Endodermal cell (in vitro differentiated cells): ENCODE measurements at regions not wholly inside any gene's neighbourhood (a gene's known extent, or its start where the extent isn't known, plus 50 kb on each side); places are given as distances from the start of the nearest gene placed in this dataset.
A peak's percentile ranks its signal among the peaks of the same experiment; 100 is the strongest.
"Not testable (repeated sequence)": the region's sequence is repeated elsewhere in the genome, so short reads cannot be mapped to it uniquely, and the experiment has no call there.

Experiments
- DNase-seq: peaks from one replicate; pipeline ENCODE4 v3.0.0-alpha.2; 2017
- H3K27ac ChIP-seq: 2 replicates; pipeline ENCODE4 v1.5.1; 2013; ENCODE audit warnings: mild to moderate bottlenecking, low read depth, low read length, moderate library complexity
- H3K27me3 ChIP-seq: 2 replicates; pipeline ENCODE4 v1.6.1; 2013; ENCODE audit warnings: mild to moderate bottlenecking, low read length, moderate library complexity; ENCODE audit not compliant: insufficient read depth, control insufficient read depth, poor library complexity, severe bottlenecking
- H3K36me3 ChIP-seq: 2 replicates; pipeline ENCODE4 v1.7.0; 2013; ENCODE audit warnings: mild to moderate bottlenecking, low read length, moderate library complexity; ENCODE audit not compliant: control insufficient read depth, insufficient read depth
- H3K4me1 ChIP-seq: one replicate; pipeline ENCODE4 v1.7.0; 2013; ENCODE audit warnings: low read length; ENCODE audit not compliant: control insufficient read depth, insufficient read depth
- H3K4me3 ChIP-seq: 2 replicates; pipeline ENCODE4 v1.5.1; 2013; ENCODE audit warnings: mild to moderate bottlenecking, low read length, moderate library complexity
- H3K9ac ChIP-seq: 2 replicates; pipeline ENCODE4 v1.6.1; 2013; ENCODE audit warnings: mild to moderate bottlenecking, low read length, moderate library complexity; ENCODE audit not compliant: poor library complexity, severe bottlenecking; ENCODE audit errors: extremely low read depth
- H3K9me3 ChIP-seq: 2 replicates; pipeline ENCODE4 v1.6.1; 2013; ENCODE audit warnings: mild to moderate bottlenecking, low read length, moderate library complexity; ENCODE audit not compliant: control insufficient read depth
- H3K27ac Mint-ChIP-seq: 2 replicates; pipeline ENCODE4 v1.8.0; 2020; ENCODE audit warnings: mixed read lengths
- H3K27me3 Mint-ChIP-seq: 2 replicates; pipeline ENCODE4 v1.8.0; 2021; ENCODE audit warnings: mild to moderate bottlenecking, mixed read lengths; ENCODE audit not compliant: insufficient read depth
- H3K36me3 Mint-ChIP-seq: 2 replicates; pipeline ENCODE4 v1.8.0; 2020; ENCODE audit warnings: low read depth, mixed read lengths
- H3K4me1 Mint-ChIP-seq: 2 replicates; pipeline ENCODE4 v1.8.0; 2020; ENCODE audit warnings: mixed read lengths
- H3K4me3 Mint-ChIP-seq: 2 replicates; pipeline ENCODE4 v1.8.0; 2020; ENCODE audit warnings: mild to moderate bottlenecking, moderate library complexity, mixed read lengths
- H3K9me3 Mint-ChIP-seq: 2 replicates; pipeline ENCODE4 v1.8.0; 2020; ENCODE audit warnings: mild to moderate bottlenecking, mixed read lengths
- WGBS, 2 experiments: methylation state at CpG; one replicate each; pipeline versions ENCODE4 v1.1.5 to v1.1.7; 2013; ENCODE audit warnings: missing lambda C conversion rate in 2 of 2, mixed read lengths in 1 of 2; ENCODE audit not compliant: insufficient coverage in 1 of 2, insufficient read length in 1 of 2; 5-methylcytosine and 5-hydroxymethylcytosine counted together

- not testable (repeated sequence) for H3K9me3 Mint-ChIP-seq, H3K9ac ChIP-seq, H3K27ac ChIP-seq, H3K36me3 ChIP-seq, H3K9me3 ChIP-seq, H3K4me3 Mint-ChIP-seq, H3K4me3 ChIP-seq, DNase-seq, H3K4me1 Mint-ChIP-seq, H3K27me3 Mint-ChIP-seq, H3K36me3 Mint-ChIP-seq, H3K4me1 ChIP-seq, H3K27me3 ChIP-seq, H3K27ac Mint-ChIP-seq
- no CpG with 5 or more reads among the region's 5 CpGs for WGBS, 2 experiments
Measured at GRCh38 chr1:196366-196765, 255.1 kb downstream of the OR4F29 start.

GRCh38 chr1:191296-192049, 260.0 kb downstream of the OR4F29 start:
- H3K4me3 Mint-ChIP-seq, H3K27me3 Mint-ChIP-seq, H3K27me3 ChIP-seq, H3K4me1 Mint-ChIP-seq, H3K9me3 Mint-ChIP-seq, H3K4me3 ChIP-seq, H3K4me1 ChIP-seq, H3K27ac ChIP-seq, H3K36me3 ChIP-seq, H3K36me3 Mint-ChIP-seq, H3K9ac ChIP-seq, H3K9me3 ChIP-seq: not testable (repeated sequence)
- peak; percentile 41 for DNase-seq
- H3K27ac Mint-ChIP-seq: peak overlapping the region; percentile 27
- 75 to 81% methylated on average over 7 to 12 of the region's 19 CpGs for WGBS, 2 experiments

- not testable (repeated sequence) for DNase-seq, H3K27me3 Mint-ChIP-seq, H3K9me3 ChIP-seq, H3K4me3 ChIP-seq, H3K27me3 ChIP-seq, H3K27ac Mint-ChIP-seq, H3K4me3 Mint-ChIP-seq, H3K9me3 Mint-ChIP-seq, H3K36me3 Mint-ChIP-seq, H3K36me3 ChIP-seq, H3K4me1 ChIP-seq, H3K9ac ChIP-seq, H3K4me1 Mint-ChIP-seq
- peak overlapping the region; percentile 41 for H3K27ac ChIP-seq
- 90 to 100% methylated on average over 2 to 4 of the region's 6 CpGs for WGBS, 2 experiments
Measured at GRCh38 chr1:190678-191077, 260.8 kb downstream of the OR4F29 start.

GRCh38 chr1:189915-190314, 261.6 kb downstream of the OR4F29 start:
- not testable (repeated sequence) for H3K27ac Mint-ChIP-seq, H3K36me3 Mint-ChIP-seq, H3K4me3 ChIP-seq, H3K4me1 Mint-ChIP-seq, H3K4me1 ChIP-seq, H3K27ac ChIP-seq, H3K36me3 ChIP-seq, DNase-seq, H3K9ac ChIP-seq, H3K27me3 ChIP-seq, H3K9me3 ChIP-seq, H3K27me3 Mint-ChIP-seq, H3K4me3 Mint-ChIP-seq, H3K9me3 Mint-ChIP-seq
- 80% methylated on average over 4 of the region's 8 CpGs; no CpG with 5 or more reads in 1 of the 2 experiments for WGBS, 2 experiments

GRCh38 chr1:189270-189669, 262.2 kb downstream of the OR4F29 start:
- not testable (repeated sequence) for H3K4me3 Mint-ChIP-seq, H3K9me3 Mint-ChIP-seq, H3K36me3 ChIP-seq, H3K27ac Mint-ChIP-seq, H3K36me3 Mint-ChIP-seq, H3K4me3 ChIP-seq, H3K4me1 Mint-ChIP-seq, H3K27ac ChIP-seq, H3K27me3 Mint-ChIP-seq, DNase-seq, H3K27me3 ChIP-seq, H3K4me1 ChIP-seq, H3K9me3 ChIP-seq, H3K9ac ChIP-seq
- WGBS, 2 experiments: 98% methylated on average over 4 of the region's 13 CpGs; no CpG with 5 or more reads in 1 of the 2 experiments

GRCh38 chr1:187298-187697, 264.2 kb downstream of the OR4F29 start:
- not testable (repeated sequence) for H3K4me1 Mint-ChIP-seq, H3K27ac ChIP-seq, H3K9me3 ChIP-seq, H3K27ac Mint-ChIP-seq, H3K9me3 Mint-ChIP-seq, H3K27me3 ChIP-seq, H3K4me3 ChIP-seq, DNase-seq, H3K4me1 ChIP-seq, H3K4me3 Mint-ChIP-seq, H3K36me3 Mint-ChIP-seq, H3K9ac ChIP-seq, H3K27me3 Mint-ChIP-seq, H3K36me3 ChIP-seq
- 53 to 65% methylated on average over 4 of the region's 6 CpGs for WGBS, 2 experiments

- not testable (repeated sequence) for H3K4me3 ChIP-seq, H3K36me3 Mint-ChIP-seq, H3K27ac ChIP-seq, H3K4me1 Mint-ChIP-seq, H3K27me3 Mint-ChIP-seq, H3K9ac ChIP-seq, DNase-seq, H3K36me3 ChIP-seq, H3K4me1 ChIP-seq, H3K4me3 Mint-ChIP-seq, H3K9me3 Mint-ChIP-seq, H3K27ac Mint-ChIP-seq, H3K9me3 ChIP-seq, H3K27me3 ChIP-seq
- WGBS, 2 experiments: 93% methylated on average over 2 of the region's 2 CpGs; no CpG with 5 or more reads in 1 of the 2 experiments
Measured at GRCh38 chr1:186691-187131, 264.8 kb downstream of the OR4F29 start.
